GM12878 (cell line): ENCODE measurements at regions not wholly inside any gene's neighbourhood (a gene's known extent, or its start where the extent isn't known, plus 50 kb on each side); places are given as distances from the start of the nearest gene placed in this dataset.

Source experiments
- ATAC-seq: fragments of 200-7000 bp; cut with Tn5 transposase; 3 replicates; pipeline ENCODE4 v1.9.1; 2020; ENCODE audit warnings: mild to moderate bottlenecking, moderate library complexity
- BruUV-seq: library from RNA; stranded (reverse); fragments of 400-500 nt; replicated peaks from 2 replicates; lab custom pipeline; 2021; lab: Mats Ljungman, UMichigan
- CTCF ChIA-PET: fragments of 300-600 bp; sonication (Branson Sonifier 250); formaldehyde crosslinking; extraction: SDS; loops from one replicate; lab custom pipeline; 2021; ENCODE audit warnings: inconsistent platforms; lab: Yijun Ruan, JAX
- POLR2A ChIA-PET: fragments of 350-600 bp; formaldehyde crosslinking; extraction: SDS; loops from one replicate; lab custom pipeline; 2021; ENCODE audit warnings: inconsistent platforms; lab: Charles Lee
- RAD21 ChIA-PET: fragments of 300-600 bp; sonication (Branson Sonifier 250); formaldehyde crosslinking; loops from one replicate; lab custom pipeline; 2023; ENCODE audit warnings: antibody characterized with exemption; ENCODE audit not compliant: unreplicated experiment; lab: Charles Lee
- SMC1A ChIA-PET: fragments of 300-600 bp; sonication (Branson Sonifier 250); formaldehyde crosslinking; loops from one replicate; lab custom pipeline; 2023; ENCODE audit not compliant: unreplicated experiment, uncharacterized antibody; lab: Charles Lee
- DNase-seq: peaks from one replicate; pipeline ENCODE4 v3.0.0-alpha.2; 2011; ENCODE audit warnings: low read depth, low spot score
- FAIRE-seq: peaks from 3 replicates; lab custom pipeline; 2011; peaks lifted over from hg19 to GRCh38; lab: Jason Lieb, UNC
- H2AFZ ChIP-seq: 2 replicates; pipeline ENCODE4 v1.6.0; 2011; ENCODE audit warnings: low read depth, low read length, control low read depth; ENCODE audit not compliant: control insufficient read depth
- H3K27ac ChIP-seq: 2 replicates; pipeline ENCODE4 v1.5.1; 2011; ENCODE audit warnings: control low read depth; ENCODE audit not compliant: control insufficient read depth, insufficient read depth
- H3K27me3 ChIP-seq, 2 experiments: replicated peaks in 1 of 2; 2 replicates each; pipeline versions ENCODE4 v1.6.0 to v1.6.1; 2011; ENCODE audit warnings: low read length in 1 of 2; ENCODE audit not compliant: control insufficient read depth in 2 of 2, insufficient read depth in 2 of 2
- H3K36me3 ChIP-seq, 2 experiments: 2 replicates each; pipeline ENCODE4 v1.5.1; 2011; ENCODE audit warnings: low read length in 1 of 2; ENCODE audit not compliant: control insufficient read depth in 2 of 2, insufficient read depth in 2 of 2
- H3K4me1 ChIP-seq: 2 replicates; pipeline ENCODE4 v1.6.1; 2011; ENCODE audit warnings: mild to moderate bottlenecking, low read length, moderate library complexity, mixed read lengths; ENCODE audit not compliant: control insufficient read depth, insufficient read depth
- H3K4me2 ChIP-seq: 2 replicates; pipeline ENCODE4 v1.6.0; 2011; ENCODE audit warnings: control low read depth; ENCODE audit not compliant: control insufficient read depth, insufficient read depth
- H3K4me3 ChIP-seq: fragments of 200-600 bp; sonication (generic); 2 replicates; pipeline ENCODE4 v1.5.1; 2016
- H3K79me2 ChIP-seq: 2 replicates; pipeline ENCODE4 v1.6.0; 2011; ENCODE audit warnings: low read length; ENCODE audit not compliant: control insufficient read depth, insufficient read depth
- H3K9ac ChIP-seq: 2 replicates; pipeline ENCODE4 v1.8.0; 2011; ENCODE audit warnings: low read length, control low read depth, mixed read lengths; ENCODE audit not compliant: control insufficient read depth, insufficient read depth
- H3K9me3 ChIP-seq: replicated peaks from 3 replicates; pipeline ENCODE4 v1.5.1; 2011; ENCODE audit warnings: mild to moderate bottlenecking, low read length; ENCODE audit not compliant: control insufficient read depth, insufficient read depth
- H4K20me1 ChIP-seq: 2 replicates; pipeline ENCODE4 v1.6.0; 2011; ENCODE audit not compliant: control insufficient read depth, insufficient read depth
- BCL3 ChIP-seq: IDR thresholded peaks from 2 replicates; pipeline ENCODE4 v1.6.1; 2011; ENCODE audit warnings: borderline replicate concordance, low read depth, mild to moderate bottlenecking, moderate library complexity, low read length; ENCODE audit not compliant: insufficient read depth, poor library complexity, severe bottlenecking
- CEBPZ ChIP-seq: fragments of 150-350 bp; IDR thresholded peaks from 2 replicates; pipeline ENCODE4 v1.6.1; 2016; ENCODE audit warnings: low read depth, low read length
- CHD1 ChIP-seq: IDR thresholded peaks from 2 replicates; pipeline ENCODE4 v1.6.1; 2012; ENCODE audit warnings: low read depth, low read length, improper control_type of control experiment
- EED ChIP-seq: sonication (generic); IDR thresholded peaks from 2 replicates; pipeline ENCODE4 v1.6.1; 2016; ENCODE audit warnings: antibody characterized with exemption, low read depth
- EZH2 ChIP-seq: IDR thresholded peaks from 2 replicates; pipeline ENCODE4 v1.6.1; 2012; ENCODE audit warnings: low read depth, mild to moderate bottlenecking, control low read depth, inconsistent platforms, low read length, borderline replicate concordance; ENCODE audit not compliant: control insufficient read depth
- IKZF2 ChIP-seq, 2 experiments: fragments of 450-650 bp; IDR thresholded peaks; 2 replicates each; pipeline ENCODE4 v1.6.1; 2017; ENCODE audit warnings: mild to moderate bottlenecking in 2 of 2, moderate library complexity in 2 of 2
- MTA2 ChIP-seq: fragments of 450-650 bp; IDR thresholded peaks from 2 replicates; pipeline ENCODE4 v1.6.1; 2016; ENCODE audit warnings: low read depth, mild to moderate bottlenecking, moderate library complexity
- MYB ChIP-seq: fragments of 150-350 bp; IDR thresholded peaks from 2 replicates; pipeline ENCODE4 v1.6.1; 2014; ENCODE audit warnings: mild to moderate bottlenecking, low read depth, low read length, borderline replicate concordance
- MYC ChIP-seq: IDR thresholded peaks from 2 replicates; pipeline ENCODE4 v1.6.1; 2011; ENCODE audit warnings: mild to moderate bottlenecking, low read length, moderate library complexity, inconsistent platforms; ENCODE audit not compliant: insufficient read depth, insufficient replicate concordance, insufficient read length, severe bottlenecking
- NKRF ChIP-seq: fragments of 450-650 bp; conservative IDR thresholded peaks from 2 replicates; pipeline ENCODE4 v1.6.1; 2017; ENCODE audit warnings: mild to moderate bottlenecking, moderate library complexity
- NR2C2 ChIP-seq: IDR thresholded peaks from 2 replicates; pipeline ENCODE4 v1.6.1; 2011; ENCODE audit warnings: borderline replicate concordance, low read depth; ENCODE audit not compliant: control insufficient read depth, insufficient read length
- NR2F1 ChIP-seq: fragments of 450-650 bp; conservative IDR thresholded peaks from 2 replicates; pipeline ENCODE4 v1.6.1; 2017; ENCODE audit warnings: mild to moderate bottlenecking
- SIX5 ChIP-seq: IDR thresholded peaks from 2 replicates; pipeline ENCODE4 v1.6.1; 2011; ENCODE audit warnings: mild to moderate bottlenecking, low read depth, low read length, moderate library complexity; ENCODE audit not compliant: severe bottlenecking
- SP1 ChIP-seq: IDR thresholded peaks from one replicate; pipeline ENCODE4 v1.6.1; 2011; ENCODE audit warnings: low read depth, low read length
- SUPT20H ChIP-seq: IDR thresholded peaks from 2 replicates; pipeline ENCODE4 v1.6.1; 2011; ENCODE audit warnings: low read depth, mild to moderate bottlenecking, low read length, moderate library complexity, borderline replicate concordance; ENCODE audit not compliant: control insufficient read depth
- YY1 ChIP-seq: IDR thresholded peaks from 2 replicates; pipeline ENCODE4 v1.6.1; 2011; ENCODE audit warnings: low read depth, mild to moderate bottlenecking, low read length
- ZNF384 ChIP-seq: IDR thresholded peaks from 2 replicates; pipeline ENCODE4 v1.6.1; 2012; ENCODE audit warnings: low read depth, mild to moderate bottlenecking, low read length, improper control_type of control experiment, borderline replicate concordance
- WGBS: methylation state at CpG from one replicate; pipeline ENCODE4 v1.1.6; 2016; ENCODE audit warnings: low lambda C conversion rate; ENCODE audit not compliant: insufficient replicate concordance, insufficient coverage; ENCODE audit errors: missing lambda C conversion rate; 5-methylcytosine and 5-hydroxymethylcytosine counted together
- in situ Hi-C: fragments of 300-500 bp; cut with MboI; formaldehyde crosslinking; loops from 9 replicates; pipeline ENCODE4 v1.14.3; 2018; ENCODE audit warnings: mixed read lengths
- intact Hi-C: fragments of 100-400 bp; cut with micrococcal nuclease; formaldehyde crosslinking; loops from one replicate; pipeline ENCODE4 v1.14.2; 2022; ENCODE audit not compliant: unreplicated experiment

GRCh38 chr1:38249001-38249400 lies 202.4 kb upstream of the POU3F1 start:
- no peak overlapping the region for H3K4me2 ChIP-seq
- H4K20me1 ChIP-seq: no peaks in the 10 kb centered on the region
- FAIRE-seq (no peak), DNase-seq (no peak), ATAC-seq (no peak)
- no TSS peak for BruUV-seq
- no peak overlapping the region for H2AFZ ChIP-seq
- SMC1A ChIA-PET: no interaction called here
- no peaks in the 10 kb centered on the region for H3K79me2 ChIP-seq
- H3K9ac ChIP-seq: no peak overlapping the region
- intact Hi-C loops (no loop called here), in situ Hi-C loops (no loop called here)
- CTCF ChIA-PET: interaction anchor here (0.8 kb wide), 1 partner anchor 96 kb away, joined by 4 read pairs; no protein-coding TSS in a partner anchor
- H3K4me3 ChIP-seq: no peak overlapping the region
- no peaks in the 10 kb centered on the region for H3K36me3 ChIP-seq
- H3K27ac ChIP-seq: no peak overlapping the region
- WGBS: 38% methylated on average over 7 of the region's 7 CpGs
- H3K4me1 ChIP-seq: no peaks in the 10 kb centered on the region
- H3K27me3 ChIP-seq: peaks cover 2 to 3% of the 10 kb centered on the region in 2 experiments; a peak in 2 of 4 replicates
- H3K9me3 ChIP-seq: no peaks in the 10 kb centered on the region
- RAD21 ChIA-PET: no interaction called here
- POLR2A ChIA-PET: no interaction called here
- TF ChIP-seq NR2F1 (no peak), MYB (no peak), EZH2 (no peak), EED (no peak), ZNF384 (no peak), NR2C2 (no peak), CEBPZ (no peak), MTA2 (no peak), SIX5 (no peak), CHD1 (no peak), SP1 (no peak), SUPT20H (no peak), BCL3 (no peak), MYC (no peak), IKZF2 (IDR thresholded peaks at IDR 0.05) (no peak), YY1 (no peak), NKRF (no peak)
- TF ChIP-seq, all 136 proteins: peak for 0
